Erythroblast (primary cell): ENCODE measurements at regions not wholly inside any gene's neighbourhood (a gene's known extent, or its start where the extent isn't known, plus 50 kb on each side); places are given as distances from the start of the nearest gene placed in this dataset.

Experiments
- GATA1 ChIP-seq: IDR thresholded peaks from 2 replicates; pipeline ENCODE4 v1.6.1; 2011; ENCODE audit warnings: low read depth, mild to moderate bottlenecking, control low read depth, low read length, moderate library complexity
- POLR2A ChIP-seq: IDR thresholded peaks from 2 replicates; pipeline ENCODE4 v1.6.1; 2011; ENCODE audit warnings: mild to moderate bottlenecking, low read length

GRCh38 chr17:77349976-77350830 is 209.4 kb downstream of the SEC14L1 start:
- TF ChIP-seq POLR2A (no peak), GATA1 (no peak)
